Inflammatory macrophage (primary cell): ENCODE measurements at regions not wholly inside any gene's neighbourhood (a gene's known extent, or its start where the extent isn't known, plus 50 kb on each side); places are given as distances from the start of the nearest gene placed in this dataset.
A peak's percentile ranks its signal among the peaks of the same experiment; 100 is the strongest.

Experiments
- DNase-seq, 2 donors: peaks; one replicate each; pipeline ENCODE4 v3.0.0-alpha.2; 2020 to 2022

- DNase-seq = no peak
These were observed 452.9 kb upstream of the AKR1E2 start for GRCh38 chr10:4373098-4373497.

- no peak for DNase-seq
These were observed 453.4 kb upstream of the AKR1E2 start for GRCh38 chr10:4372601-4373000.

GRCh38 chr10:4371691-4372295 lies 454.2 kb upstream of the AKR1E2 start:
- no peak for DNase-seq

GRCh38 chr10:4370376-4370775 lies 455.6 kb upstream of the AKR1E2 start:
- no peak for DNase-seq

- DNase-seq = no peak
These were observed 464.4 kb upstream of the AKR1E2 start for GRCh38 chr10:4361581-4361980.

- no peak for DNase-seq
These were observed 467.0 kb upstream of the AKR1E2 start for GRCh38 chr10:4359003-4359402.

- no peak for DNase-seq
These were observed 468.1 kb upstream of the AKR1E2 start for GRCh38 chr10:4357911-4358310.

GRCh38 chr10:4355350-4355749 lies 470.7 kb upstream of the AKR1E2 start:
- no peak for DNase-seq

GRCh38 chr10:4354382-4354812 lies 471.6 kb upstream of the AKR1E2 start:
- no peak for DNase-seq

- DNase-seq = no peak
These were observed 472.0 kb upstream of the AKR1E2 start for GRCh38 chr10:4353964-4354363.

- no peak for DNase-seq
These were observed 472.9 kb upstream of the AKR1E2 start for GRCh38 chr10:4353059-4353655.

GRCh38 chr10:4352414-4352961 lies 473.5 kb upstream of the AKR1E2 start:
- DNase-seq = no peak

- DNase-seq = no peak
These were observed 474.1 kb upstream of the AKR1E2 start for GRCh38 chr10:4351723-4352413.

GRCh38 chr10:4347397-4347796 lies 478.6 kb upstream of the AKR1E2 start:
- no peak for DNase-seq

- DNase-seq = no peak
These were observed 479.9 kb upstream of the AKR1E2 start for GRCh38 chr10:4345877-4346646.

- peak; percentile 60 to 63 for DNase-seq
These were observed 481.5 kb upstream of the AKR1E2 start for GRCh38 chr10:4344492-4344994.

GRCh38 chr10:4343873-4344272 lies 482.1 kb upstream of the AKR1E2 start:
- no peak for DNase-seq

GRCh38 chr10:4343091-4343490 lies 482.9 kb upstream of the AKR1E2 start:
- no peak for DNase-seq

- no peak for DNase-seq
These were observed 487.2 kb upstream of the AKR1E2 start for GRCh38 chr10:4338768-4339167.

GRCh38 chr10:4337563-4337962 lies 488.4 kb upstream of the AKR1E2 start:
- peak; percentile 47 to 76 for DNase-seq

GRCh38 chr10:4334871-4335270 lies 491.1 kb upstream of the AKR1E2 start:
- DNase-seq = no peak

- DNase-seq = peak in 1 of 2 donors; percentile 30
These were observed 492.0 kb upstream of the AKR1E2 start for GRCh38 chr10:4334015-4334414.

- peak; percentile 76 to 92 for DNase-seq
These were observed 492.5 kb upstream of the AKR1E2 start for GRCh38 chr10:4333459-4333894.
